ENCODE measurements at regions not wholly inside any gene's neighbourhood (a gene's known extent, or its start where the extent isn't known, plus 50 kb on each side); places are given as distances from the start of the nearest gene placed in this dataset.
"Not testable (repeated sequence)": the region's sequence is repeated elsewhere in the genome, so short reads cannot be mapped to it uniquely, and the experiment has no call there.

DNA sequence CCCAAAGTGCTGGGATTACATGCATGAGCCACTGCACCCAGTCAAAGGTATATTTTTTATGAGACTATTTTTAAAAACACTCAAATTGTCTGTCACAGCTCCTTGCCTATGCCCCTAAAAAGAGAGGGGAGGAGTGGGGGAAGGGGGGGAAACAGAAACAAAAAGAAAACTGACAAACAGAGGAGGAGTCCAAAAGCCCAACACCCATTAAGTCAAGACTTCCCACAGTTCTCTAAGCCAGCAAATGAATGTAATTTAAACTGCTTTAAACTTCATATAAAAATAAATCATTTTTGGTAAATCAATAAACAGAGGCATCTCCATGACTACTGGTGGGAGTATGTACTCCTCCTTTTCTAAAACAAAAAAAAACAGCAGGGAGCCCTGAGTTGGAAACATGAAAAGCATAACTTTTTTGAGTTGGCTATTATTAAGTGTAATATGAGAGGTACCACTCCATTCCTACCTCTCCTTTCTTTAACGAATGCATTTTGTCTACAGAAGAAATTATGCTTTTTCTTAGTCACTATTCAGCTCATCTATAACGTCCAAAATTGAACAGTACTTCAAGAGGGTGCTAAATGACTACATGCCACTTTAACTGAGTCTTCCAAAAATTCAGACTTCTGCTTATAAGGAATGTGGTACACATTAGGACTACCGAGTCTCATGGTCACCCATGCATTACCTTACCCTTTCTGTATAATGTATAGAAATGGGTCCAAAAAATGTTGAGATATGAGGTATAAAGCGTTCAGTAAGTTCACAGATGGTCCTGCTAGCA is 119.0 kb upstream of the PRSS16 start:
- Histone ChIP-seq H3K36me3 (replicated peaks in 1 of 2) (no peaks in the 10 kb centered on the region), H3K4me3 (no peak overlapping the region), H3K9me3 (replicated peaks in 1 of 3) (no peaks in the 10 kb centered on the region), H3K27ac (no peak overlapping the region), H3K27me3 (no peaks in the 10 kb centered on the region), H3K4me1 (replicated peaks in 1 of 2) (peaks cover 10 to 16% of the 10 kb centered on the region in 2 donors)
- DNase-seq: no peak
- TF ChIP-seq CTCF (IDR thresholded peaks at IDR 0.05): no peak
- TF ChIP-seq POLR2A (IDR thresholded peaks at IDR 0.05): no peak
- intact Hi-C loops (cut with DNase I): no loop called here
- 81 to 90% (median 87%) methylated on average over 4 of the region's 4 CpGs for WGBS, 4 donors

- no peak overlapping the region for H3K27ac ChIP-seq
- no peaks in the 10 kb centered on the region for H3K27me3 ChIP-seq
- no peaks in the 10 kb centered on the region for H3K36me3 ChIP-seq (replicated peaks in 1 of 2)
- TF ChIP-seq CTCF (IDR thresholded peaks at IDR 0.05) (no peak), POLR2A (IDR thresholded peaks at IDR 0.05) (no peak)
- 89 to 95% (median 94%) methylated on average over 5 of the region's 5 CpGs for WGBS, 4 donors
- H3K4me1 ChIP-seq (replicated peaks in 1 of 2): peaks cover 11 to 24% of the 10 kb centered on the region in 2 donors
- no peak for DNase-seq
- H3K4me3 ChIP-seq: no peak overlapping the region
- no peaks in the 10 kb centered on the region for H3K9me3 ChIP-seq (replicated peaks in 1 of 3)
- intact Hi-C loops (cut with DNase I): no loop called here
Measured at GRCh38 chr6:27129095-27129815, 118.2 kb upstream of the PRSS16 start.

DNA sequence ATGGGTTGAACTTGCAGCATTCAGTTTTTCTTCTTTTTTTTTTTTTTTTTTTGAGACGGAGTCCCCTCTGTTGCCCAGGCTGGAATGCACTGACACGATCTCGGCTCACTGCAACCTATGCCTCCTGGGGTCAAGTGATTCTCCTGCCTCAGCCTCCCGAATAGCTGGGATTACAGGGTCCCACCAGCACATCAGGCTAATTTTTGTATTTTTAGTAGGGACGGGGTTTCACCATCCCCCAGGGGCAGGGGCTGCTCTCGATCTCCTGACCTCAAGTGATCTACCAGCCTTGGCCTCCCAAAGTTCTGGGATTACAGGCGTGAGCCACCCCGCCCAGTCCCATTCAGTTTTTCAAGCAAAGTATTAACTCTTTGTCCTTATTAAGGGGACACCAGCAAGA is 117.6 kb upstream of the PRSS16 start:
- intact Hi-C loops (cut with DNase I): no loop called here
- no peaks in the 10 kb centered on the region for H3K27me3 ChIP-seq
- H3K4me1 ChIP-seq (replicated peaks in 1 of 2): peaks cover 11 to 24% of the 10 kb centered on the region in 2 donors
- no peak for TF ChIP-seq CTCF (IDR thresholded peaks at IDR 0.05)
- TF ChIP-seq POLR2A (IDR thresholded peaks at IDR 0.05): no peak
- H3K4me3 ChIP-seq: no peak overlapping the region
- 91 to 92% (median 91%) methylated on average over 8 of the region's 8 CpGs for WGBS, 4 donors
- DNase-seq: no peak
- H3K9me3 ChIP-seq (replicated peaks in 1 of 3): no peaks in the 10 kb centered on the region
- no peak overlapping the region for H3K27ac ChIP-seq
- no peaks in the 10 kb centered on the region for H3K36me3 ChIP-seq (replicated peaks in 1 of 2)

- intact Hi-C loops (cut with DNase I): no loop called here
- Histone ChIP-seq H3K27me3 (no peaks in the 10 kb centered on the region), H3K9me3 (replicated peaks in 1 of 3) (no peaks in the 10 kb centered on the region), H3K27ac (peak overlapping the region in 4 of 5 donors; percentile 44 to 90 (median 90)), H3K4me3 (peak overlapping the region in 2 of 4 donors; percentile 29 to 60), H3K36me3 (replicated peaks in 1 of 2) (no peaks in the 10 kb centered on the region), H3K4me1 (replicated peaks in 1 of 2) (peaks cover 11 to 24% of the 10 kb centered on the region in 2 donors)
- DNase-seq: no peak
- TF ChIP-seq CTCF (IDR thresholded peaks at IDR 0.05): no peak
- no peak for TF ChIP-seq POLR2A (IDR thresholded peaks at IDR 0.05)
- 42 to 49% (median 43%) methylated on average over 7 of the region's 7 CpGs for WGBS, 4 donors
Measured at GRCh38 chr6:27130668-27131428, 116.7 kb upstream of the PRSS16 start.

GRCh38 chr6:27132282-27132531 is 115.3 kb upstream of the PRSS16 start:
- intact Hi-C loops (cut with DNase I); H3K36me3 ChIP-seq (replicated peaks in 1 of 2); DNase-seq; H3K9me3 ChIP-seq (replicated peaks in 1 of 3); H3K27me3 ChIP-seq: not testable (repeated sequence)
- Histone ChIP-seq H3K4me1 (replicated peaks in 1 of 2) (peaks cover 11 to 23% of the 10 kb centered on the region in 2 donors), H3K4me3 (peak overlapping the region in 2 of 4 donors; percentile 18 to 60), H3K27ac (peak overlapping the region; percentile 79 to 90 (median 90))
- WGBS, 4 donors: 0 to 2% (median 1%) methylated on average over 10 to 14 of the region's 14 CpGs

Data from adrenal gland (tissue), 9 donors.